GM19452 (cell line): ENCODE measurements at regions not wholly inside any gene's neighbourhood (a gene's known extent, or its start where the extent isn't known, plus 50 kb on each side); places are given as distances from the start of the nearest gene placed in this dataset.
"Not testable (repeated sequence)": the region's sequence is repeated elsewhere in the genome, so short reads cannot be mapped to it uniquely, and the experiment has no call there.

ENCODE experiments used
- ATAC-seq: cut with Tn5 transposase; IDR thresholded peaks from one replicate; pipeline ENCODE4 v1.9.1; 2021; ENCODE audit not compliant: unreplicated experiment

DNA sequence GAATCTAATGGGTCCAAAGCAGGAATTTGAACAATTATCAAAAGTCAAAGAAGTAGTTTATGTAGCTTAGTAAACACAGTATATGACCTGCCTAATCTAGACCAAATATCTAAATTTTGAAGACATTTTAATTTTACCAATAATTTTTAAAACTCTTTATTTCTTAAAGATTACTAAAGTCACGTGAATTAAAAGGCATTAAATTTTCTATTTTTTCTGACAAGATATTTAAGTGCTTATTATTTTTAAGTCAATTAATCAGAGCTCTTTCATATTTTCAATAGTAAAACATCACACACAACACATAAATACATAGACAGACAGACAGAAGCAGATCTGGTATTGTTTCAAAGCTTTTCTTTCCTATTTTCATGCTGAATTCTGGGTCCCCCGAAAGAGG lies 89.5 kb downstream of the ZNF467 start:
- ATAC-seq, result no peak

DNA sequence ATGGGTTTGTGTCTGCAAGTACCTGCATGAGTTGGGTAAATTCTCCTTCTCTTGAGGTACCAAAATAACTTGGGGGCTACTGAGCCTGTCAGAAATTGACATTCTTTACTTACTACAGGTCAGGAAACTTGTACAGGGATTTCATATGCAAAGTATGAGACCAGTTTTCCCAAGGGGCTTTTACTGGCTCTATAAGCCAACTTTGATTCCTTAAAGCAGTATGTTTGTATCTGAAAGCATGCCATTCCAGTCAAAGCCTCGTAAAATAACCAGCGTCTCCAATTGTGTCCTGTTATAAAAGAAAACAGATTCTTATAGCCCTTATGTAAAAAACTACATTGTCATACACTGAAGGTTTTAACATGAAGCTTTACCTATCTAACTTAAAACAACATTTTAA lies 90.2 kb downstream of the ZNF467 start:
- no peak for ATAC-seq

- ATAC-seq, result no peak
Measured at GRCh38 chr7:149682038-149682437, 91.3 kb downstream of the ZNF467 start.

DNA sequence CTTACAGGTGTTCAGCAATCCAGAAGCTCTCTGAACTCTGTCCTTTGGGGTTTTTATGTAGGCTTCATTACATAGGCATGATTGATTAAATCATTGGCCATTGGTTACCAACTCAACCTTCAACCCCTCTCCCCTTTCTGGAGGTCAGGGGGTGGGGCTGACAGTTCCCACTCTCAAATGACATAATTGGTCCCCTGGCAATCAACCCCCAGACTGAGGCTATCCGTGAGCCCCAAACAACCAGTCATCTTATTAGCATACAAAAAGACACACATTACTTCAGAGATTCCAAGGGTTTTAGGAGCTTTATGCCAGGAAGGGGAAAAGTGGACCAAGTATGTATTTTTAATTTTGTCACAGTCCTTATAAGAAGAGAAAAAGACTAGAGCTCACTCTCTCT lies 92.1 kb downstream of the ZNF467 start:
- ATAC-seq, result no peak

DNA sequence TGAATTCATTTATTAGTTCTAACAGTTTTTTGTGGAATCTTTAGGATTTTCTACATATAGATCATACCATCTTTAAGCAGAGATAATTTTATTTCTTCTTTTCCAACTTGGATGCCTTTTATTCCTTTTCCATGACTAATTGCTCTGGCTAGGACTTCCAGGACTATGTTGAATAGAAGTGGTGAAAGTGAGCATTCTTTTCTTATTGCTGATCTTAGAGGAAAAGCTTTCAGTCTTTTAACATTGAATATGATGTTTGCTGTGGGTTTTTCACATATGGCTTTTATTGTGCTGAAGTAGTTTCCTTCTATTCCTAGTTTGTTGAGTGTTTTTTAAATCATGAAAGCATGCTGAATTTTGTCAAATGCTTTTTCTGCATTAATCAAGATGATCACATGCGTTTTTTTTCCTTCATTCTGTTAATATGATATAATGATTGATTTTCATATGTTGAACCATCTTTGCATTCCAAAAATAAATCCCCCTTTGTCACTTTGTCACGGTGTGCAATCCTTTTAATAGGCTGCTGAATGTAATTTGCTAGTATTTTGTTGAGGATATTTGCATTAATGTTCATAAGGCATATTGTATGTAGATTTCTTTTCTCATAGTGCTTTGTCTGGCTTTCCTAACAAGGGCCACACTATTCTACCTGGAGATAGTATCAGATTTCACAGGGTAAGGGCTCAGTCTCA lies 92.9 kb downstream of the ZNF467 start:
- ATAC-seq, result no peak

- ATAC-seq, result not testable (repeated sequence)
Measured at GRCh38 chr7:149674728-149675385, 98.5 kb downstream of the ZNF467 start.

DNA sequence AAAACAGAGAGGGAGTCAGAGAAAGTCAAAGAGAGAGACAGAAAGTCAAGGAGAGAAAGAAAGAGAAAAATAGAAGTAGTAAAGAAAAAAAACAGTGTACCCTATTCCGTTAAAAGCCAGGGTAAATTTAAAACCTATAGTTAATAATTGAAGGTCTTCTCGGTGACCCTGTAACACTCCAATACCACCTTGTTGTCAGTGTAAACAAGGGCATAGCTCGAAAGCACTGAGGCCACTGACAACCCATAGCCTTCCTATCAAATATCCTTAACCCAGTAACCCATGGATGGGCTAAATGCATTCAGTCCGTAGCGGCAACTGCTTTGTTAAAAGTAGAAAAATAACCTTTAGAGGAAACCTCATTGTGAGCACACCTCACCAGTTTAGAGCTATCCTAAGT lies 100.4 kb downstream of the ZNF467 start:
- no peak for ATAC-seq

DNA sequence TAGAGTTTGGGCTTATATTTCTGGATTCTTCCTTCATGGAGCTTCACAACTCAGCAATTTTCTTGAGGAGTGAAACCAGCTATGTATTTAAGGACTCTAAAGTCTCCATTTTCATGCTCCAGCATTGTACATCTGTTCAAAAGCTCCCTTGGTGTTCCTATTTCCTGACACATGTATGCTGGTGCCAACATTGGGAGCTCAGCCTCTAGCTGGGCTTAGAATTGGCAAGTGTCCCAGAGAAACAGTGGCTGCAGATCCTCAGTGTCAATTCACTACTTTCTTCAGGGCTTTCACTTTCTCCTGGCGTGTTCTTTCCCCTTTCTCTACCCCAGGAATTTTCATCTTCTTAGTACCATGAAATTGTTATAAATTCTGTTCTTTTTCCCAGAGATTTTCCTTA lies 103.1 kb downstream of the ZNF467 start:
- ATAC-seq, result no peak

GRCh38 chr7:149669121-149669818 lies 104.1 kb downstream of the ZNF467 start:
- ATAC-seq, result no peak

DNA sequence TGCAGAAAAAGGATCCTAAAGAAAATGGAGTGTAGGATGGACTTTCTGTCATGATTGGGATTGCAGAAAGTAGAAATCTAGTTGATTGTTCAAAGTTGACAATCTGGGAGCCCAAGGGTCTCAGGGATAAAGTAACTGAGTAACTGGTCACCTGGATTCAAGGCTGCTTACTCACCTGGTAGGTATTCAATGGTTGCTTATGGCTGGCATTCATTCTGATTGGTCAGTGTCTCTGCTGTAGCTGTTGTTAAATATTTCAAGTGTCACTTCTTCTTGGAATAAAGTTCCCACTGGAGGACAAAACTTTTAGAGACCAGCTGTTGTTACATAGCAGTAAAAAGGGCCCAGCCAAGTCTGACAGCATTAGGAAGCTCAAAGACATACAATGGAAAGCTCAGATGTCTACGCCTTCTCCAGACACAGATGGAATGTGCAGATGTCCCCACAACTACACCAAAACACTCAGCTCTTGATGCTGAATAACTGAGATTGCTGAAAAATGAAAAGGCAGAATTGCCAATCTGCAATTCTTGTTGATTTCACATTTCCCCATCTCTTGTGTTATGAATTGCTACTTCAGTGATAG lies 106.9 kb downstream of the ZNF467 start:
- ATAC-seq, result no peak

- ATAC-seq, result not testable (repeated sequence)
Measured at GRCh38 chr7:149665618-149666017, 107.8 kb downstream of the ZNF467 start.

DNA sequence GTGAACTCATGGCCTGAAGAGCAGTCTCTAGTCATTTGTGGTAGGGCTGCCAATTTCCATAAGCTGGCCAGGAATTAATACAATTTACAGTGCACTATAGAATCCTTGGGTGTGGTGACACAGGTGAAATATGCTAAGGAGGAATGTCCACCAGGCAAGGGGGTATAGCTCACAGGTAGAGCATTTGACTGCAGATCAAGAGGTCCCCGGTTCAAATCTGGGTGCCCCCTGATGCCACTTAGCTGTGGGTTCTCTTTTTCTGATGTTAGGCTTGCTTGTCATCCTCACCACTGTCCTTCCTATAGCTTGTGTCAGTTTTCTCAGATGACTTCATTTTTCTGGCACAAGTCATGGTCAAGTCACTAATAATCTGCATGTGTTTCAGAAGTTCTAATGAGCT lies 108.7 kb downstream of the ZNF467 start:
- ATAC-seq, result no peak

DNA sequence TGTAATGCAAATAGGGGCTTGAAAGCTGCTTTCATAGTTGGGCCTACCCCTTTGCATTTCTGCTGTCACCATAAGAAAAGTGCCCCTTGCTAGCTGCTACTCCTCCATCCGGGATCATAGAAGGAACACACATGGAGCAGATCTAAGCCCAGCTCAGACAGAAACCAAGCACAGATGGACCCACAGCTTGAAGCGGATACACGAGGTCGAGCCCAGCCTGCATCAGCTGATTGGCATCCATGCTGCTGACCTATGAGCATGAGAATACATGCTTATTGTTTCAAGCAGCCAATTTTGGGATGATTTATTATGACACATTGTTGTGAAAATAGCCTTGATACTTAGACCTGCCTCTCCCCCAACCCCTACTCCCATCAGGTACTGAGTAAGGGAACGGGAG lies 109.2 kb downstream of the ZNF467 start:
- no peak for ATAC-seq

DNA sequence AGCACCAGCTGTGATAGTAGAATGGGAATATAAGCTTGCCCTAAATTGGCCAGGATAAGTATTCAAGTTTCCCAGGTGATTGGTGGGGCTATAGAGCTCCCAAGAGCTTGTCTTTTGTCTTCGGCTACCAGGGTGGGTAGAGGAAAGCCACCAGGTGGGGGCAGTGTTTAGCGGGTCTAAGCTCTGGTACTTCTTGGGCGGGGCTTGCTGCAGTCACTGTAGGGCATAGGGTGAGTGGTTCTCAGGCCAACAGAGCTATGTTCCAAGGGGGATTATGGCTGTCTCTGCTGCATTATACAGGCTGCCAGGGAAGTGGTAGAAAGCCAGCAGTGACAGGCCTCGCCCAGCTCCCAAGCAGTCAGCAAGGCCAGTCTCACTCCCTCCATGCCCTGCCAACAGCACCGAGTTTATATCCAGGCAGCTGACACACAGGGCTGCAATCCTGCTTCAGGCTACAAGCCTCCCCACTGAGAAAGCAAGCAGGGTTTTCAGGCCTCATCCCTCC lies 110.7 kb downstream of the ZNF467 start:
- ATAC-seq, result no peak

GRCh38 chr7:149655784-149656183 lies 117.6 kb downstream of the ZNF467 start:
- no peak for ATAC-seq

- ATAC-seq, result no peak
Measured at GRCh38 chr7:149654588-149654987, 118.8 kb downstream of the ZNF467 start.

DNA sequence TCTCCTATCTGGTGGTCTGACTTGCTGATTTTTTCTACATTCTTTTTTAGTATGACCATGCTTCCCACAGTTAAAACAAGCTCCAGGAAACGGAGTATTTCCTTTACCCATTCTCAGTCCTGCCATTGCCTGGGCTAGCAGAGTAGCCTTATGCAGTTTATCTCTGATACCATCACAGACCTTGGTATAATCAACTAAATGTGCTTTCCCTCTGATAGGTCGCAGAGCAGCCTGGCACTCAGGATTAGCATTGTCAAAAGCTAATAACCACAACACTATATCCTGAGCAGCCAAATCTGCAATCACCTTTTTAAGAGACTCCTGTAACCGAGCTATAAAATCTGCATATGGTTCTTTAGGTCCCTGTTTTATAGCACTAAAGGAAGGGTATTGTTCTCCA lies 123.2 kb downstream of the ZNF467 start:
- ATAC-seq, result not testable (repeated sequence)

- no peak for ATAC-seq
Measured at GRCh38 chr7:149644754-149645153, 128.6 kb downstream of the ZNF467 start.

- no peak for ATAC-seq
Measured at GRCh38 chr7:149642589-149642988, 130.8 kb downstream of the ZNF467 start.

DNA sequence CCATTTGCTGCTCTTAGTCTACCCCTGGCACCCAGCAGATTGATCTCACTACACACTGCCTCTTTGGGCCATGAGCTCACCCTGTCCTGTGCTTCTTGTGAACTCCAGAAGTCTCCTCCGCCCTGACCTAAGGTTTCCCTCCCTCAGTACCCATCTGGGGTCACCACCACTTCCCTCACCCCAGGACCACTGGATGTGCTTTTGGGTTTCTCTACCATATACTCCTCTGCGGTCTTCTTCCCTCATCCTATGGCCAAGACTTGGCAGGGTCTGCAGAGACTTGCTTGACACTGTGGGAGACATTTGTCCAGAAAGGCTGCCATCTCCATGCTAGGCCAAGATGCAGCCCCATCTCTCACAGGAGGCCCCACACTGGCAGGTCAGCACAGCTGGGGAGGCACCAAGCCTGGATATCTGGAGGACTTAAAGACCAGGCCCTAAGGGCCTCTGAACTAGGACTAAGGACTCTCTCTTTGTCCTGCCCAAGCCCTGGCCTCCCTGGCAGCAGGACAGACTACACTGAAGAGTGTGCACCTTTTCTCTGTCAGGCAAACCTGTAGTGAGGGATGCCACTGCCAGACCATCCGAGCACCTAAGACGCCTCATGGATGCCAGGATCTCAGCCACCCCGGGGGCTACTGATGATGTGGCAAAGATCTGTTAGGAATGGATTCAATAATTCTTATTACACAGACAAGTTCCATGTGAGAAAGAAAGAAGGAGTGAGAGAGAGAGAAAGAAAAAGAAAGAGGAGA lies 134.6 kb downstream of the ZNF467 start:
- no peak for ATAC-seq
